Stimulated activated CD4-positive, alpha-beta T cell treated with anti-CD3 and anti-CD28 coated beads, Interleukin-4, amount 100 ng/mL, for 24 hours (primary cell): ENCODE measurements at regions not wholly inside any gene's neighbourhood (a gene's known extent, or its start where the extent isn't known, plus 50 kb on each side); places are given as distances from the start of the nearest gene placed in this dataset.

Source experiments
- DNase-seq: peaks from one replicate; pipeline ENCODE4 v3.0.0-alpha.2; 2020

- DNase-seq: no peak
These were observed 76.8 kb upstream of the CIBAR2 start for GRCh38 chr16:85188822-85189672.

- no peak for DNase-seq
These were observed 78.3 kb upstream of the CIBAR2 start for GRCh38 chr16:85190572-85190971.

- no peak for DNase-seq
These were observed 79.2 kb upstream of the CIBAR2 start for GRCh38 chr16:85191341-85191965.

GRCh38 chr16:85192238-85193114 is 80.2 kb upstream of the CIBAR2 start:
- no peak for DNase-seq

- DNase-seq: no peak
These were observed 80.8 kb upstream of the CIBAR2 start for GRCh38 chr16:85193115-85193493.

- no peak for DNase-seq
These were observed 81.6 kb upstream of the CIBAR2 start for GRCh38 chr16:85193876-85194275.

- no peak for DNase-seq
These were observed 82.3 kb upstream of the CIBAR2 start for GRCh38 chr16:85194307-85195270.

GRCh38 chr16:85195271-85195647 is 83.0 kb upstream of the CIBAR2 start:
- DNase-seq: no peak

- DNase-seq: no peak
These were observed 83.9 kb upstream of the CIBAR2 start for GRCh38 chr16:85195900-85196772.

GRCh38 chr16:85196976-85197375 is 84.7 kb upstream of the CIBAR2 start:
- DNase-seq: no peak

GRCh38 chr16:85197611-85198566 is 85.6 kb upstream of the CIBAR2 start:
- DNase-seq: no peak

- DNase-seq: no peak
These were observed 86.9 kb upstream of the CIBAR2 start for GRCh38 chr16:85199069-85199725.

- DNase-seq: no peak
These were observed 87.6 kb upstream of the CIBAR2 start for GRCh38 chr16:85199880-85200279.

GRCh38 chr16:85200471-85201278 is 88.4 kb upstream of the CIBAR2 start:
- DNase-seq: no peak

GRCh38 chr16:85201574-85201973 is 89.3 kb upstream of the CIBAR2 start:
- no peak for DNase-seq

- no peak for DNase-seq
These were observed 89.9 kb upstream of the CIBAR2 start for GRCh38 chr16:85202051-85202601.

- no peak for DNase-seq
These were observed 90.6 kb upstream of the CIBAR2 start for GRCh38 chr16:85202631-85203461.
